NCI-H2081 treated with DMSO at 0.1 percent for 48 hours (cell line): ENCODE measurements at regions not wholly inside any gene's neighbourhood (a gene's known extent, or its start where the extent isn't known, plus 50 kb on each side); places are given as distances from the start of the nearest gene placed in this dataset.

Experiments used
- DNase-seq: peaks from one replicate; lab custom pipeline; 2025; lab: John Stamatoyannopoulos, UW

GRCh38 chr5:174235221-174236011 is 189.9 kb downstream of the NSG2 start:
- no peak for DNase-seq

- no peak for DNase-seq
These were observed 190.6 kb downstream of the NSG2 start for GRCh38 chr5:174236070-174236469.

GRCh38 chr5:174239718-174240117 is 194.2 kb downstream of the NSG2 start:
- no peak for DNase-seq

- DNase-seq = no peak
These were observed 197.1 kb downstream of the NSG2 start for GRCh38 chr5:174242573-174242972.

- DNase-seq = no peak
These were observed 198.4 kb downstream of the NSG2 start for GRCh38 chr5:174243904-174244303.

- no peak for DNase-seq
These were observed 200.1 kb downstream of the NSG2 start for GRCh38 chr5:174245516-174246075.

- no peak for DNase-seq
These were observed 201.2 kb downstream of the NSG2 start for GRCh38 chr5:174246743-174247142.

GRCh38 chr5:174247301-174247700 is 201.8 kb downstream of the NSG2 start:
- no peak for DNase-seq

- DNase-seq = no peak
These were observed 205.9 kb downstream of the NSG2 start for GRCh38 chr5:174251305-174252000.

- DNase-seq = no peak
These were observed 206.6 kb downstream of the NSG2 start for GRCh38 chr5:174252121-174252520.

- DNase-seq = no peak
These were observed 214.4 kb downstream of the NSG2 start for GRCh38 chr5:174259696-174260420.

- DNase-seq = no peak
These were observed 225.8 kb downstream of the NSG2 start for GRCh38 chr5:174271316-174271715.

- no peak for DNase-seq
These were observed 227.2 kb downstream of the NSG2 start for GRCh38 chr5:174272671-174273070.

GRCh38 chr5:174273325-174273724 is 227.8 kb downstream of the NSG2 start:
- no peak for DNase-seq

- no peak for DNase-seq
These were observed 230.5 kb downstream of the NSG2 start for GRCh38 chr5:174275959-174276358.

GRCh38 chr5:174281089-174281760 is 235.7 kb downstream of the NSG2 start:
- DNase-seq = no peak

- DNase-seq = no peak
These were observed 236.3 kb downstream of the NSG2 start for GRCh38 chr5:174281855-174282254.

- DNase-seq = no peak
These were observed 236.9 kb downstream of the NSG2 start for GRCh38 chr5:174282391-174282790.

GRCh38 chr5:174283211-174284005 is 237.9 kb downstream of the NSG2 start:
- no peak for DNase-seq

GRCh38 chr5:174284873-174285272 is 239.4 kb downstream of the NSG2 start:
- no peak for DNase-seq

- no peak for DNase-seq
These were observed 242.3 kb downstream of the NSG2 start for GRCh38 chr5:174287761-174288160.
